Thoracic aorta (tissue), 2 donors: ENCODE measurements at regions not wholly inside any gene's neighbourhood (a gene's known extent, or its start where the extent isn't known, plus 50 kb on each side); places are given as distances from the start of the nearest gene placed in this dataset.

Source experiments
- ATAC-seq: fragments of 150-250 bp; one replicate; pipeline ENCODE4 v1.8.0; 2017; ENCODE audit warnings: low read depth; ENCODE audit not compliant: insufficient number of reproducible peaks, low FRiP score
- DNase-seq: peaks from one replicate; pipeline ENCODE4 v3.0.0-alpha.2; 2020; ENCODE audit warnings: low spot score
- H3K27ac ChIP-seq, 2 donors: fragments of 200-600 bp; sonication (generic); 1 replicate in 1 of 2; 2 replicates in 1 of 2; pipeline ENCODE4 v1.5.1; 2016; ENCODE audit warnings: mild to moderate bottlenecking in 2 of 2, moderate library complexity in 2 of 2
- H3K27me3 ChIP-seq: fragments of 200-600 bp; sonication (generic); replicated peaks from 2 replicates; pipeline ENCODE4 v1.6.0; 2016; ENCODE audit warnings: mild to moderate bottlenecking; ENCODE audit not compliant: insufficient read depth
- H3K36me3 ChIP-seq: fragments of 200-600 bp; sonication (generic); one replicate; pipeline ENCODE4 v1.5.1; 2016
- H3K4me1 ChIP-seq, 2 donors: fragments of 200-600 bp; sonication (generic); 1 replicate in 1 of 2; 2 replicates in 1 of 2; pipeline versions ENCODE4 v1.5.1 to v1.6.0; 2016; ENCODE audit warnings: low read depth in 2 of 2, mild to moderate bottlenecking in 1 of 2; ENCODE audit not compliant: control insufficient read depth in 1 of 2
- H3K4me3 ChIP-seq: fragments of 200-600 bp; sonication (generic); 2 replicates; pipeline ENCODE4 v1.5.1; 2016; ENCODE audit warnings: mild to moderate bottlenecking
- H3K9me3 ChIP-seq: fragments of 200-600 bp; sonication (generic); 2 replicates; pipeline ENCODE4 v1.5.1; 2016
- TF ChIP-seq, protein P1 (sequence below): fragments of 200-600 bp; sonication (generic); IDR thresholded peaks from one replicate; pipeline ENCODE4 v1.5.1; 2019; ENCODE audit warnings: antibody characterized with exemption

DNA sequence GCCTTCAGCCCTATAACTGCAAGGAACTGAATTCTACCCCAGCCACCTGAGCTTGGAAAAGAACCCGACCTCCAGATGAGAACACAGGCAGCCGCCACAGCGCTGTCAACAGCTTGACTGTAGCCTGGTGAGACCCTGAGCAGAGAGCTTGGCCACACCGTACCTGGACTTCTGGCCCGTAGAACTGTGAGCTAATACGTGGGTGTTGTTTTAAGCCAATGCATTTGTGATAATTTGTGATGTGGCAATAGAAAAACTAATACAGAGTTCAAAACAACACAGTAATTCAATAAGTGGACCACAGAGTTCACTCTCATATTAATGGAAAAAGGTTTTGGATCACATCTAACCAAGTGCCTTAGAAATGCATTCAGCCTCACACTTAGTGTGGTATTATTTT is 96.6 kb upstream of the TBL1X start:
- Histone ChIP-seq H3K9me3 (no peaks in the 10 kb centered on the region), H3K4me3 (no peak overlapping the region), H3K4me1 (no peaks in the 10 kb centered on the region), H3K27me3 (no peaks in the 10 kb centered on the region), H3K36me3 (no peaks in the 10 kb centered on the region), H3K27ac (no peak overlapping the region)
- no peak for DNase-seq
- no peak for ATAC-seq
- TF ChIP-seq, protein P1, sequence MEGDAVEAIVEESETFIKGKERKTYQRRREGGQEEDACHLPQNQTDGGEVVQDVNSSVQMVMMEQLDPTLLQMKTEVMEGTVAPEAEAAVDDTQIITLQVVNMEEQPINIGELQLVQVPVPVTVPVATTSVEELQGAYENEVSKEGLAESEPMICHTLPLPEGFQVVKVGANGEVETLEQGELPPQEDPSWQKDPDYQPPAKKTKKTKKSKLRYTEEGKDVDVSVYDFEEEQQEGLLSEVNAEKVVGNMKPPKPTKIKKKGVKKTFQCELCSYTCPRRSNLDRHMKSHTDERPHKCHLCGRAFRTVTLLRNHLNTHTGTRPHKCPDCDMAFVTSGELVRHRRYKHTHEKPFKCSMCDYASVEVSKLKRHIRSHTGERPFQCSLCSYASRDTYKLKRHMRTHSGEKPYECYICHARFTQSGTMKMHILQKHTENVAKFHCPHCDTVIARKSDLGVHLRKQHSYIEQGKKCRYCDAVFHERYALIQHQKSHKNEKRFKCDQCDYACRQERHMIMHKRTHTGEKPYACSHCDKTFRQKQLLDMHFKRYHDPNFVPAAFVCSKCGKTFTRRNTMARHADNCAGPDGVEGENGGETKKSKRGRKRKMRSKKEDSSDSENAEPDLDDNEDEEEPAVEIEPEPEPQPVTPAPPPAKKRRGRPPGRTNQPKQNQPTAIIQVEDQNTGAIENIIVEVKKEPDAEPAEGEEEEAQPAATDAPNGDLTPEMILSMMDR = no peak

DNA sequence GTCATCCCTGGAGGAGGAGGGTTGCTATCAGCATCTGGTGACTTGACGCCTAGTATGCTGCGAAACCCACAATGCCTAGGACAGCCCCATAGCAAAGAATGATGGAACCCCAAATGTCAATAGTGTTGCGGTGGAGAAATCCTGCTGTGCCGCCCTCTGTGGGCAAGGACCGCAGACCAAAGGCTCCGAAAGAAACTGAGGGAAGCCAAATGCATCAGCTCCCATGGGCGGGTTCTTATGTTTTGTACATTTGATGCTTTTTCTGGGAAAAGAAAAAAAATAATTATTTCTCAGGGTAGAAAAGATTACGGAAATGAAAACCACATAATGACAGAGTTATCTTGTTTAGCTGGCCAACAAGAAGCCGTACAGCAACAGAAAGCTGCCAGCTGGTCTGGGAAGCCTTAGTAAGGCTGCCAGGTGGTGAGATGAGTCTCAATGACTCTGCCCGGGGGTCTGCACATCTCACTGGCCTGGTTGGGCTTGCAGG is 95.0 kb upstream of the TBL1X start:
- H3K4me1 ChIP-seq = no peaks in the 10 kb centered on the region
- DNase-seq (no peak), ATAC-seq (no peak)
- H3K27me3 ChIP-seq = no peaks in the 10 kb centered on the region
- H3K4me3 ChIP-seq = no peak overlapping the region
- H3K27ac ChIP-seq = no peak overlapping the region
- no peaks in the 10 kb centered on the region for H3K36me3 ChIP-seq
- TF ChIP-seq, protein P1 = no peak
- H3K9me3 ChIP-seq = no peaks in the 10 kb centered on the region

DNA sequence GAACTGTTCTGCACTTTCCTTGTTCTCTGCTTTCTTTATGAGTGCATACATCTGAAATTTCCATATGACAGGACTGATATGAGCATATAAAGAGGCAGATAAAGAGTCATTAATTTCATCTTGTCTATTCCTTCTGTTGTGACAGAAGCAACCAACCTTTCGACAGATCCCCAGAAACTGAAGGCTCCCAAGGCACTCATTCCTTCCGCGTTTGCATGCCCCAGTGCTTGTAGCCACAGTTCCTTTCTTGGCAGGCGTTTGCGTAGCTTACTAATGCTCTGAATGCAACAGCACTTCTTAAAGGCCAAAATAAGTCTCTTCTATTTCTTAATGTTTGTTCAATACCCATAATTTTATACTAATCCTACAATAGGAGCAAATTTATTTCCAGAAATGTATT is 94.0 kb upstream of the TBL1X start:
- H3K27ac ChIP-seq = no peak overlapping the region
- TF ChIP-seq, protein P1 = no peak
- ATAC-seq (no peak), DNase-seq (no peak)
- H3K36me3 ChIP-seq = no peaks in the 10 kb centered on the region
- H3K4me1 ChIP-seq = no peaks in the 10 kb centered on the region
- no peaks in the 10 kb centered on the region for H3K9me3 ChIP-seq
- no peaks in the 10 kb centered on the region for H3K27me3 ChIP-seq
- H3K4me3 ChIP-seq = no peak overlapping the region

DNA sequence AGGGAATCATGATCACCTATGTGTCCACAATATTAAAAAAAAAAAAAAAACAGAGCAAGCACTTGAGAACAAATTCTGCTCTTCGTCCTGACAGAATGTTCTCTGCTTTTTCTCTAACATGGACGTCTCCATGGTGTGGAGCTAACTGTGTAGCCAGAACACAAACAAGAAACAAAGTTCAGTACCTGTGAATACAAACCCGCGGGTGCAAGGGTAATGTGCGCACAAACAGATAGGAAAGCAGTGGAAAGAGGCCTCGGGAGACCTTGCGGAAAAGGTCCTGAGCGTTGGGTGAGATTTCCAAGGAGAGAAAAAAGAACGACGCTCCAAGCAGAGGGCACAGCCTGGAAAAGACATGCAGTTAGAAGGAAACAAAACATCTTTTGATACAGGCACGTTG is 92.0 kb upstream of the TBL1X start:
- Histone ChIP-seq H3K36me3 (no peaks in the 10 kb centered on the region), H3K27ac (no peak overlapping the region), H3K4me1 (no peaks in the 10 kb centered on the region), H3K4me3 (no peak overlapping the region), H3K27me3 (no peaks in the 10 kb centered on the region), H3K9me3 (no peaks in the 10 kb centered on the region)
- ATAC-seq (no peak), DNase-seq (no peak)
- TF ChIP-seq, protein P1 = no peak

DNA sequence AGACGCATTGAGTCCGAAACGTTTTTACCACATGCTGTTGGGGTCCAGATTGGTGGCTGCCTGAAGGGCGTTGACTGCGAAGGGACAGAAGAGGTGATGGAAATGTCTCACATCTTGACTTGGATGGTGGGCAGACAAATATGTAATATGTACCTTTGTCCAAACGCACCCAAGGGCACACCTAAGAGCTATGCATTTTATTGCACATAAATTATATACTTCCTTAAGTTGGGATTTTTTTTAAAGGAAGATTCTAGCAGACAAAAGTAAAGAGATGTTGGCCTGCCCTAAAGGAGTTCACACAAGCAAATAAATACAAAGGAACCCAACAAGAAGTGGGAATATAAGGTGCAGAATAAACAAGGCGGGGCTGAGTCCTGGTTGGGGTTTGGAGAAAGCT is 91.1 kb upstream of the TBL1X start:
- no peak for DNase-seq
- Histone ChIP-seq H3K27me3 (no peaks in the 10 kb centered on the region), H3K27ac (no peak overlapping the region), H3K9me3 (no peaks in the 10 kb centered on the region), H3K4me1 (no peaks in the 10 kb centered on the region), H3K36me3 (no peaks in the 10 kb centered on the region), H3K4me3 (no peak overlapping the region)
- ATAC-seq = no peak
- TF ChIP-seq, protein P1 = no peak
